ENCODE measurements at regions not wholly inside any gene's neighbourhood (a gene's known extent, or its start where the extent isn't known, plus 50 kb on each side); places are given as distances from the start of the nearest gene placed in this dataset.

DNA sequence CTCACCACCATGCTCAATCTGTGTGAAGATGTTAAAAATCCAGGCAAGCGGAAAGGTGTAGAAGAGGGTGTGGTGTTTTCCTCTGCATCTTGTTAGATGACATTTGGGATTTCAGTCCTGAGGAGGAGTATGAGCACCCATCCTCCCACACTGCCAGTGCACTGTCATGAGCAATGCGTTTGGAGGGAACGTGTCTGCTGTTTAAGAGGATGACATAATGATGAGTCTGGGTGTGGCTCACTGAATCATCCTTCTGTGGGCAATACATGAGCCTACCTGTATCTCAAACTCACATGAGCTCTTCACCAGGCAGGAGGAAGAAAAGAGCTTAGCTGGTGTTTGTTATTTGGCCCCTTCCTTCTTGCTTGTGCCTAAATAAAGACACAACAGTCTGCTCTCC, 67.9 kb upstream of the ARX start:
- Histone ChIP-seq H3K9me3 (no peaks in the 10 kb centered on the region), H3K4me1 (no peaks in the 10 kb centered on the region), H3K27me3 (no peaks in the 10 kb centered on the region), H3K36me3 (ENCODE audit: low read depth, missing control alignments) (no peaks in the 10 kb centered on the region), H3K27ac (no peak overlapping the region), H3K4me3 (no peak overlapping the region)
- intact Hi-C loops (cut with DNase I; ENCODE audit: low total_unique reads), result no loop called here
- TF ChIP-seq POLR2A (IDR thresholded peaks at IDR 0.05), result no peak
- TF ChIP-seq, protein P1, sequence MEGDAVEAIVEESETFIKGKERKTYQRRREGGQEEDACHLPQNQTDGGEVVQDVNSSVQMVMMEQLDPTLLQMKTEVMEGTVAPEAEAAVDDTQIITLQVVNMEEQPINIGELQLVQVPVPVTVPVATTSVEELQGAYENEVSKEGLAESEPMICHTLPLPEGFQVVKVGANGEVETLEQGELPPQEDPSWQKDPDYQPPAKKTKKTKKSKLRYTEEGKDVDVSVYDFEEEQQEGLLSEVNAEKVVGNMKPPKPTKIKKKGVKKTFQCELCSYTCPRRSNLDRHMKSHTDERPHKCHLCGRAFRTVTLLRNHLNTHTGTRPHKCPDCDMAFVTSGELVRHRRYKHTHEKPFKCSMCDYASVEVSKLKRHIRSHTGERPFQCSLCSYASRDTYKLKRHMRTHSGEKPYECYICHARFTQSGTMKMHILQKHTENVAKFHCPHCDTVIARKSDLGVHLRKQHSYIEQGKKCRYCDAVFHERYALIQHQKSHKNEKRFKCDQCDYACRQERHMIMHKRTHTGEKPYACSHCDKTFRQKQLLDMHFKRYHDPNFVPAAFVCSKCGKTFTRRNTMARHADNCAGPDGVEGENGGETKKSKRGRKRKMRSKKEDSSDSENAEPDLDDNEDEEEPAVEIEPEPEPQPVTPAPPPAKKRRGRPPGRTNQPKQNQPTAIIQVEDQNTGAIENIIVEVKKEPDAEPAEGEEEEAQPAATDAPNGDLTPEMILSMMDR (IDR thresholded peaks at IDR 0.05), result no peak
- 82 to 100% methylated on average over 1 to 3 of the region's 3 CpGs for WGBS, 2 donors
- no peak for DNase-seq

DNA sequence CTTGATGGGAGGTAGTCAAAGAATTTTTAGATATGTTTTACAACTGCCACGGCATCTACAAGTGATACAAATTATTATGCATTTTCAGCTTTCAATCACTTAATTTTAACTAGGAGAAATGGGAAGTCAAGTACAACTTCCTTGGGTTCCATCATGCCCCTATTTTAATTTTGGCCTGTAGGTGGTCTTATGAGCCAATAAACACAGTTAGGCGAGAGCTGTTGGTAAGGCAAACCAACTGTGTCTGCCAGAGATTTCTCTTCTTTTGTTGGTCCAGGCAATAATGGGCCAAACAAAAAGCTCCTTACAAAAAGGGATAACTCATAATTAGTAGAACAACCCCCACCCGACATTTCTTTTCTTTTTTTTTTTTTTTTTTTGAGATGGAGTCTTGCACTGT, 63.3 kb upstream of the ARX start:
- Histone ChIP-seq H3K4me1 (no peaks in the 10 kb centered on the region), H3K36me3 (ENCODE audit: low read depth, missing control alignments) (no peaks in the 10 kb centered on the region), H3K27ac (no peak overlapping the region), H3K9me3 (no peaks in the 10 kb centered on the region), H3K27me3 (no peaks in the 10 kb centered on the region), H3K4me3 (no peak overlapping the region)
- TF ChIP-seq, protein P1 (IDR thresholded peaks at IDR 0.05), result no peak
- TF ChIP-seq POLR2A (IDR thresholded peaks at IDR 0.05), result no peak
- 86 to 95% methylated on average over 3 of the region's 3 CpGs for WGBS, 2 donors
- intact Hi-C loops (cut with DNase I; ENCODE audit: low total_unique reads), result no loop called here
- DNase-seq, result no peak

DNA sequence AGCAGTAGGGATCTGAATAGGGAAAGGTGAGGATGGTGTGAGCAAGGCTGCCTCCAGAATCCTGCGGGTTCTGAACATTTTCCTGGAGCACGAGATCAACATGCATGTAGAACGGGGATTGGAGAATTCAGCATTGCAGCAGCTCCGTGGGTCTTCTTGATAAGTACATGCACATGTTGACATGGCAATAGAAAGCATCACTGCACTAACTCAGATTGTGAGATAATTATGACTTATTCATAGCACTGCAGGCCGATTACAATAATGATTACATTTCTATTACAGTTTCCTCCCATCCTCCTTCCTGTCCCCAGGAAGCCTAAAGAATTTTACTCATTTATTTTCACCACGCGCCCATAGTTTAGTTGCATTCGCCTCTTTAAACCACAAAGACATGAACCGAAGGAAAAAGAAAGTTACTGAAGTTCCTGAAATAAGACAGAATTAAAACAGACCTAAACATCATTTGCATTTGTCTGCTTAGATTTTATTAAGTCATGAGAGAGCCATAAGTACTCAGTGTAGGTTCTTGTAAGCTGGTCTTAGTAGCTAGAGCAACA, 61.3 kb upstream of the ARX start:
- TF ChIP-seq POLR2A (IDR thresholded peaks at IDR 0.05), result no peak
- TF ChIP-seq, protein P1 (IDR thresholded peaks at IDR 0.05), result no peak
- no peaks in the 10 kb centered on the region for H3K9me3 ChIP-seq
- no peaks in the 10 kb centered on the region for H3K36me3 ChIP-seq (ENCODE audit: low read depth, missing control alignments)
- no peak for DNase-seq
- no peaks in the 10 kb centered on the region for H3K27me3 ChIP-seq
- H3K4me1 ChIP-seq, result no peaks in the 10 kb centered on the region
- H3K4me3 ChIP-seq, result no peak overlapping the region
- no peak overlapping the region for H3K27ac ChIP-seq
- intact Hi-C loops (cut with DNase I; ENCODE audit: low total_unique reads), result no loop called here
- WGBS, 2 donors, result 86 to 89% methylated on average over 9 of the region's 9 CpGs

DNA sequence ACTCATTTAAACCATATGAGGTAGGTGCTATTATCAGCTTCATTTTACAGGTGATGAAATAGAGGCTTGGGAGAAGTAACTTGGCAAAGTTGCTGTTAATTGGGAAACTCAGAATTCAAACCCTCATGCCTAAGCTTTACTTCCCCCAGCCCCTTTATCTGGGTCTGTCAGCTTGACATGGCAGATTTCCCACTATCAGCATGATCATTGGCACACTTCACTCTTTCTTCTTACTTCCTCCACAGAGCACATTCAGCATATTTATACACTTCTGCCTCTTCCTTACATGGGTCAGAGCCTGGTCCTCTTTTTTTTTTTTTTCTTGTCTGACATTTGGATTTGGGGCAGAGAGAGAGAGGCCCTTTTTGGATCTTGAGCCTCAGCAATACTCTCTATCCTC, 56.5 kb upstream of the ARX start:
- Histone ChIP-seq H3K9me3 (no peaks in the 10 kb centered on the region), H3K36me3 (ENCODE audit: low read depth, missing control alignments) (no peaks in the 10 kb centered on the region), H3K4me1 (no peaks in the 10 kb centered on the region), H3K4me3 (no peak overlapping the region), H3K27ac (no peak overlapping the region), H3K27me3 (no peaks in the 10 kb centered on the region)
- TF ChIP-seq, protein P1 (IDR thresholded peaks at IDR 0.05), result no peak
- no peak for TF ChIP-seq POLR2A (IDR thresholded peaks at IDR 0.05)
- intact Hi-C loops (cut with DNase I; ENCODE audit: low total_unique reads), result no loop called here
- DNase-seq, result no peak

DNA sequence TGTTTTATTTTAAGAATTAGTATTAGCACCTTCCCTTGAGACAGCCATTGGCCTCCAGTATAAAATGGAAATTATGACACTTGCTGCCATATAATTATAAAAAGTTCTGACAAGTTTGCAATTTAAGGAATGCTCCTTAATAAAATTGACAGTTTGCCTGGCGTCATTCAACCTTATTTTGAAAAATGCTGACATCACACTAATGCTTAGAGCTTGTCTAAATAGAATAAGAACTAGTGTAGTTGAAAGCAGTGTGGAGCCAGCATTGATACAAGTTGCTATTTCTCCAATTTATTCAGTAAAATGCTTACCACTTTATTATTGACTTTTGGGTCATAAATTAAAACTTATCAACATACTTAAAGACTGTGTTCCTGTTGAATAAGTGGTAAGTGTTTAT, 54.3 kb upstream of the ARX start:
- no peak overlapping the region for H3K4me3 ChIP-seq
- DNase-seq, result no peak
- TF ChIP-seq POLR2A (IDR thresholded peaks at IDR 0.05), result no peak
- TF ChIP-seq, protein P1 (IDR thresholded peaks at IDR 0.05), result no peak
- WGBS, 2 donors, result 90 to 95% methylated on average over 1 of the region's 1 CpG
- H3K27me3 ChIP-seq, result no peaks in the 10 kb centered on the region
- H3K27ac ChIP-seq, result no peak overlapping the region
- H3K36me3 ChIP-seq (ENCODE audit: low read depth, missing control alignments), result no peaks in the 10 kb centered on the region
- H3K9me3 ChIP-seq, result no peaks in the 10 kb centered on the region
- intact Hi-C loops (cut with DNase I; ENCODE audit: low total_unique reads), result no loop called here
- no peaks in the 10 kb centered on the region for H3K4me1 ChIP-seq
